ENCODE measurements at regions not wholly inside any gene's neighbourhood (a gene's known extent, or its start where the extent isn't known, plus 50 kb on each side); places are given as distances from the start of the nearest gene placed in this dataset.

- no peak for TF ChIP-seq CTCF (IDR thresholded peaks at IDR 0.05; ENCODE audit: insufficient read depth, low read depth, low read length)
- no peak for TF ChIP-seq EZH2 (IDR thresholded peaks at IDR 0.05; ENCODE audit: insufficient read depth, low read length)
These were observed 97.8 kb upstream of the JAG1 start for GRCh38 chr20:10771435-10772140.
